Small intestine (tissue), 7 donors: ENCODE measurements at regions not wholly inside any gene's neighbourhood (a gene's known extent, or its start where the extent isn't known, plus 50 kb on each side); places are given as distances from the start of the nearest gene placed in this dataset.
A peak's percentile ranks its signal among the peaks of the same experiment; 100 is the strongest.

Experiments
- DNase-seq, 2 donors: peaks; one replicate each; pipeline versions ENCODE4 v3.0.0 to v3.0.0-alpha.2; 2013
- FAIRE-seq: peaks from 2 replicates; lab custom pipeline; 2012; peaks lifted over from hg19 to GRCh38; lab: Jason Lieb, UNC
- H3K27ac ChIP-seq, 3 donors: one replicate each; pipeline ENCODE4 v1.5.1; 2013; ENCODE audit warnings: low read length in 2 of 3, mild to moderate bottlenecking in 2 of 3, control low read depth in 1 of 3, inconsistent platforms in 1 of 3, low read depth in 1 of 3, moderate library complexity in 1 of 3
- H3K27me3 ChIP-seq, 3 donors: one replicate each; pipeline ENCODE4 v1.6.1; 2013; ENCODE audit warnings: low read length in 3 of 3, inconsistent platforms in 1 of 3; ENCODE audit not compliant: control insufficient read depth in 3 of 3, insufficient read depth in 3 of 3
- H3K36me3 ChIP-seq, 3 donors: one replicate each; pipeline ENCODE4 v1.6.1; 2013; ENCODE audit warnings: low read length in 3 of 3, inconsistent platforms in 1 of 3, low read depth in 1 of 3, mild to moderate bottlenecking in 1 of 3, moderate library complexity in 1 of 3; ENCODE audit not compliant: control insufficient read depth in 3 of 3, insufficient read depth in 2 of 3
- H3K4me1 ChIP-seq, 3 donors: one replicate each; pipeline ENCODE4 v1.6.1; 2013; ENCODE audit warnings: low read length in 2 of 3, inconsistent platforms in 1 of 3, low read depth in 1 of 3, mild to moderate bottlenecking in 1 of 3, moderate library complexity in 1 of 3; ENCODE audit not compliant: control insufficient read depth in 3 of 3, insufficient read depth in 2 of 3
- H3K4me3 ChIP-seq, 3 donors: one replicate each; pipeline ENCODE4 v1.5.1; 2013; ENCODE audit warnings: low read length in 3 of 3, control low read depth in 1 of 3, inconsistent platforms in 1 of 3, low read depth in 1 of 3, mild to moderate bottlenecking in 1 of 3, moderate library complexity in 1 of 3
- H3K9me3 ChIP-seq, 2 donors: one replicate each; pipeline ENCODE4 v1.6.1; 2013; ENCODE audit warnings: low read depth in 1 of 2, low read length in 1 of 2; ENCODE audit not compliant: control insufficient read depth in 2 of 2, insufficient read depth in 1 of 2
- WGBS, 3 donors: extraction: QIAGEN DNeasy Blood & Tissue Kit; methylation state at CpG; one replicate each; pipeline ENCODE4 v1.1.7; 2013; 5-methylcytosine and 5-hydroxymethylcytosine counted together
- donor health status: healthy with polysubstance abuse.
- donor health status: control.
- donor health status: control.
- donor health status: Bipolar disorder and iron deficiency.
- donor health status: healthy.

- Histone ChIP-seq H3K36me3 (peaks cover 0 to 68% (median 0%) of the 10 kb centered on the region in 3 donors), H3K4me3 (no peak overlapping the region), H3K9me3 (no peaks in the 10 kb centered on the region), H3K27me3 (no peaks in the 10 kb centered on the region), H3K27ac (peak overlapping the region in 1 of 3 donors; percentile 4), H3K4me1 (peaks cover 13 to 45% (median 19%) of the 10 kb centered on the region in 3 donors)
- WGBS, 3 donors, result 80 to 88% (median 81%) methylated on average over 4 of the region's 4 CpGs
- DNase-seq (no peak), FAIRE-seq (no peak)
Observed at GRCh38 chr9:127553793-127554192, 58.3 kb upstream of the STXBP1 start.

- Histone ChIP-seq H3K36me3 (peaks cover 0 to 70% (median 0%) of the 10 kb centered on the region in 3 donors), H3K4me1 (peaks cover 7 to 39% (median 19%) of the 10 kb centered on the region in 3 donors), H3K27me3 (no peaks in the 10 kb centered on the region), H3K9me3 (no peaks in the 10 kb centered on the region), H3K27ac (peak overlapping the region in 2 of 3 donors; percentile 58 to 89), H3K4me3 (no peak overlapping the region)
- FAIRE-seq, result no peak
- 78 to 85% (median 82%) methylated on average over 15 of the region's 15 CpGs for WGBS, 3 donors
- no peak for DNase-seq
Observed at GRCh38 chr9:127554966-127555839, 56.9 kb upstream of the STXBP1 start.

- no peaks in the 10 kb centered on the region for H3K27me3 ChIP-seq
- peak overlapping the region in 2 of 3 donors; percentile 58 to 89 for H3K27ac ChIP-seq
- DNase-seq (peak; percentile 64 to 86), FAIRE-seq (no peak)
- H3K4me1 ChIP-seq, result peaks cover 4 to 38% (median 19%) of the 10 kb centered on the region in 3 donors
- 17 to 26% (median 20%) methylated on average over 13 of the region's 13 CpGs for WGBS, 3 donors
- H3K9me3 ChIP-seq, result no peaks in the 10 kb centered on the region
- H3K4me3 ChIP-seq, result no peak overlapping the region
- H3K36me3 ChIP-seq, result peaks cover 0 to 75% (median 0%) of the 10 kb centered on the region in 3 donors
Observed at GRCh38 chr9:127555840-127556820, 55.9 kb upstream of the STXBP1 start.

GRCh38 chr9:127556871-127557270 is 55.2 kb upstream of the STXBP1 start:
- WGBS, 3 donors, result 67 to 68% (median 67%) methylated on average over 4 of the region's 4 CpGs
- Histone ChIP-seq H3K9me3 (no peaks in the 10 kb centered on the region), H3K36me3 (peaks cover 0 to 78% (median 0%) of the 10 kb centered on the region in 3 donors), H3K27me3 (no peaks in the 10 kb centered on the region), H3K4me1 (peaks cover 4 to 45% (median 23%) of the 10 kb centered on the region in 3 donors), H3K4me3 (no peak overlapping the region), H3K27ac (peak overlapping the region in 2 of 3 donors; percentile 50 to 58)
- FAIRE-seq, result no peak
- DNase-seq, result no peak

GRCh38 chr9:127557466-127557869 is 54.6 kb upstream of the STXBP1 start:
- Histone ChIP-seq H3K27ac (peak overlapping the region in 2 of 3 donors; percentile 50 to 75), H3K4me1 (peaks cover 4 to 51% (median 23%) of the 10 kb centered on the region in 3 donors), H3K9me3 (no peaks in the 10 kb centered on the region), H3K36me3 (peaks cover 0 to 82% (median 0%) of the 10 kb centered on the region in 3 donors), H3K4me3 (no peak overlapping the region), H3K27me3 (no peaks in the 10 kb centered on the region)
- 15 to 29% (median 22%) methylated on average over 4 to 5 of the region's 5 CpGs for WGBS, 3 donors
- FAIRE-seq (no peak), DNase-seq (peak in 1 of 2 donors; percentile 31)

- 35 to 51% (median 49%) methylated on average over 11 of the region's 11 CpGs for WGBS, 3 donors
- DNase-seq (no peak), FAIRE-seq (no peak)
Observed at GRCh38 chr9:127557998-127558546, 54.0 kb upstream of the STXBP1 start.

GRCh38 chr9:127558581-127559246 is 53.4 kb upstream of the STXBP1 start:
- Histone ChIP-seq H3K4me1 (peaks cover 4 to 53% (median 23%) of the 10 kb centered on the region in 3 donors), H3K4me3 (no peak overlapping the region)

More at GRCh38 chr9:127557998-127558546, 54.0 kb upstream of the STXBP1 start:
- no peak overlapping the region for H3K4me3 ChIP-seq
- peaks cover 4 to 53% (median 23%) of the 10 kb centered on the region in 3 donors for H3K4me1 ChIP-seq
- H3K27ac ChIP-seq, result peak overlapping the region in 2 of 3 donors; percentile 50 to 75
- no peaks in the 10 kb centered on the region for H3K9me3 ChIP-seq
- H3K27me3 ChIP-seq, result no peaks in the 10 kb centered on the region
- H3K36me3 ChIP-seq, result peaks cover 0 to 87% (median 3%) of the 10 kb centered on the region in 3 donors

More at GRCh38 chr9:127558581-127559246, 53.4 kb upstream of the STXBP1 start:
- Histone ChIP-seq H3K36me3 (peaks cover 0 to 89% (median 4%) of the 10 kb centered on the region in 3 donors), H3K27me3 (no peaks in the 10 kb centered on the region), H3K27ac (peak overlapping the region in 2 of 3 donors; percentile 50 to 75), H3K9me3 (no peaks in the 10 kb centered on the region)
- DNase-seq (no peak), FAIRE-seq (no peak)
- 63 to 67% (median 66%) methylated on average over 9 of the region's 9 CpGs for WGBS, 3 donors
